Endothelial cell of umbilical vein (primary cell): ENCODE measurements at regions not wholly inside any gene's neighbourhood (a gene's known extent, or its start where the extent isn't known, plus 50 kb on each side); places are given as distances from the start of the nearest gene placed in this dataset.

Experiments
- BruUV-seq: library from RNA; stranded (reverse); fragments of 400-500 nt; replicated peaks from 2 replicates; lab custom pipeline; 2021; lab: Mats Ljungman, UMichigan
- CTCF ChIA-PET: fragments of 300-600, 350-600 bp; sonication (Branson Sonifier 250); formaldehyde crosslinking; loops from one replicate; lab custom pipeline; 2021; ENCODE audit warnings: antibody characterized with exemption, inconsistent platforms; lab: Charles Lee
- POLR2A ChIA-PET: fragments of 300-600, 350-600 bp; sonication (Branson Sonifier 250); formaldehyde crosslinking; loops from one replicate; lab custom pipeline; 2021; ENCODE audit warnings: antibody characterized with exemption, inconsistent platforms; lab: Charles Lee
- DNase-seq: peaks from one replicate; pipeline ENCODE4 v3.0.0-alpha.2; 2011; ENCODE audit warnings: low read depth, low spot score
- FAIRE-seq: peaks from 2 replicates; lab custom pipeline; 2011; peaks lifted over from hg19 to GRCh38; lab: Jason Lieb, UNC
- H2AFZ ChIP-seq: 2 replicates; pipeline ENCODE4 v1.6.0; 2012; ENCODE audit warnings: low read depth, low read length, control low read depth, inconsistent platforms
- H3K27ac ChIP-seq: 2 replicates; pipeline ENCODE4 v1.5.1; 2011; ENCODE audit warnings: low read depth, mild to moderate bottlenecking, control low read depth, low read length, moderate library complexity; ENCODE audit not compliant: insufficient read depth
- H3K27me3 ChIP-seq, 2 experiments: 2 replicates each; pipeline versions ENCODE4 v1.6.0 to v1.6.1; 2011; ENCODE audit warnings: low read length in 2 of 2, mixed read lengths in 1 of 2; ENCODE audit not compliant: control insufficient read depth in 2 of 2, insufficient read depth in 2 of 2
- H3K36me3 ChIP-seq, 2 experiments: 2 replicates in 1 of 2; 3 replicates in 1 of 2; pipeline ENCODE4 v1.5.1; 2011; ENCODE audit warnings: low read length in 2 of 2, mild to moderate bottlenecking in 1 of 2, moderate library complexity in 1 of 2; ENCODE audit not compliant: control insufficient read depth in 2 of 2, insufficient read depth in 2 of 2; ENCODE audit errors: extremely low read depth in 1 of 2
- H3K4me1 ChIP-seq: 3 replicates; pipeline ENCODE4 v1.5.1; 2011; ENCODE audit warnings: mild to moderate bottlenecking, low read length; ENCODE audit not compliant: control insufficient read depth, insufficient read depth; ENCODE audit errors: extremely low read depth
- H3K4me2 ChIP-seq: 2 replicates; pipeline ENCODE4 v1.6.1; 2011; ENCODE audit warnings: low read length, control low read depth, mixed read lengths; ENCODE audit not compliant: insufficient read depth
- H3K4me3 ChIP-seq, 3 experiments: fragments of 200-600 bp in 1 of 3; sonication (generic), shearing (Covaris generic) in 1 of 3; replicated peaks in 1 of 3; 2 replicates each; pipeline ENCODE4 v1.5.1; 2011 to 2016; ENCODE audit warnings: control low read depth in 3 of 3, low read length in 3 of 3, mild to moderate bottlenecking in 2 of 3, inconsistent platforms in 1 of 3, low read depth in 1 of 3, moderate library complexity in 1 of 3; ENCODE audit not compliant: insufficient read depth in 1 of 3
- H3K79me2 ChIP-seq: 2 replicates; pipeline ENCODE4 v1.6.0; 2012; ENCODE audit warnings: low read length, inconsistent platforms; ENCODE audit not compliant: control insufficient read depth, insufficient read depth
- H3K9ac ChIP-seq: replicated peaks from 2 replicates; pipeline ENCODE3; 2011; ENCODE audit warnings: low read length, control low read depth; ENCODE audit not compliant: insufficient read depth; ENCODE audit errors: extremely low read depth
- H3K9me1 ChIP-seq: replicated peaks from 3 replicates; pipeline ENCODE4 v1.6.0; 2011; ENCODE audit warnings: mild to moderate bottlenecking, low read length; ENCODE audit not compliant: control insufficient read depth, insufficient read depth; ENCODE audit errors: extremely low read depth
- H3K9me3 ChIP-seq: replicated peaks from 2 replicates; pipeline ENCODE4 v1.5.1; 2012; ENCODE audit warnings: low read length, inconsistent platforms; ENCODE audit not compliant: control insufficient read depth, insufficient read depth
- H4K20me1 ChIP-seq: replicated peaks from 2 replicates; pipeline ENCODE3; 2011; ENCODE audit warnings: mild to moderate bottlenecking, low read length; ENCODE audit not compliant: control insufficient read depth, insufficient read depth; ENCODE audit errors: extremely low read depth
- CTCF ChIP-seq, 2 donors: IDR thresholded peaks; 1 replicate in 1 of 2; 2 replicates in 1 of 2; pipeline ENCODE4 v1.5.1; 2011; ENCODE audit warnings: low read length in 2 of 2, mild to moderate bottlenecking in 2 of 2, moderate library complexity in 2 of 2, control low read depth in 1 of 2, inconsistent platforms in 1 of 2, low read depth in 1 of 2; ENCODE audit not compliant: insufficient read depth in 1 of 2; ENCODE audit errors: extremely low read depth in 1 of 2
- EZH2 ChIP-seq: IDR thresholded peaks from 2 replicates; pipeline ENCODE4 v1.6.1; 2012; ENCODE audit warnings: borderline replicate concordance, low read depth, mild to moderate bottlenecking, moderate library complexity, low read length, inconsistent platforms; ENCODE audit not compliant: severe bottlenecking
- FOS ChIP-seq: IDR thresholded peaks from 2 replicates; pipeline ENCODE4 v1.6.1; 2011; ENCODE audit warnings: mild to moderate bottlenecking, low read length, moderate library complexity, borderline replicate concordance; ENCODE audit not compliant: insufficient read depth
- GATA2 ChIP-seq: IDR thresholded peaks from 2 replicates; pipeline ENCODE4 v1.7.0; 2011; ENCODE audit warnings: low read depth, mild to moderate bottlenecking, moderate library complexity, mixed read lengths, low read length; ENCODE audit not compliant: insufficient read length, insufficient read depth
- JUN ChIP-seq: IDR thresholded peaks from 2 replicates; pipeline ENCODE4 v1.6.1; 2011; ENCODE audit warnings: borderline replicate concordance, low read depth; ENCODE audit not compliant: insufficient read length, insufficient read depth
- MYC ChIP-seq: IDR thresholded peaks from one replicate; pipeline ENCODE4 v1.6.1; 2011; ENCODE audit warnings: mild to moderate bottlenecking, low read depth, low read length
- POLR2A ChIP-seq: IDR thresholded peaks from 2 replicates; pipeline ENCODE4 v1.6.1; 2012; ENCODE audit warnings: low read depth, mild to moderate bottlenecking, control low read depth, low read length
- POLR2AphosphoS5 ChIP-seq: IDR thresholded peaks from 2 replicates; pipeline ENCODE4 v1.6.1; 2012; ENCODE audit warnings: low read depth, mild to moderate bottlenecking, control low read depth, low read length, moderate library complexity; ENCODE audit not compliant: insufficient read depth
- dilution Hi-C: fragments of 300-500 bp; cut with MboI; formaldehyde crosslinking; loops from one replicate; pipeline ENCODE4 v1.15.0; 2019; ENCODE audit warnings: low sequenced_read_pairs; ENCODE audit not compliant: extremely low pct_ligation_motif_present
- intact Hi-C: fragments of 100-400 bp; cut with micrococcal nuclease; formaldehyde crosslinking; loops from one replicate; pipeline ENCODE4 v1.10.0; 2022
- TF ChIP-seq, protein P1 (sequence below): IDR thresholded peaks from 2 replicates; pipeline ENCODE4 v1.6.1; 2011; ENCODE audit not compliant: insufficient read depth, insufficient read length

- no peaks in the 10 kb centered on the region for H3K9me1 ChIP-seq
- FAIRE-seq (no peak), DNase-seq (no peak)
- H3K4me2 ChIP-seq, result no peak overlapping the region
- CTCF ChIA-PET, result no interaction called here
- TF ChIP-seq CTCF (IDR thresholded peaks at IDR 0.05; ENCODE audit: extremely low read depth in 1 of 2, insufficient read depth in 1 of 2, low read depth in 1 of 2, low read length in 2 of 2), result no peak
- TF ChIP-seq POLR2AphosphoS5, result no peak
- TF ChIP-seq FOS, result no peak
- no peak for TF ChIP-seq EZH2
- no peak for TF ChIP-seq POLR2A
- TF ChIP-seq GATA2, result no peak
- no peak for TF ChIP-seq JUN
- TF ChIP-seq, protein P1, sequence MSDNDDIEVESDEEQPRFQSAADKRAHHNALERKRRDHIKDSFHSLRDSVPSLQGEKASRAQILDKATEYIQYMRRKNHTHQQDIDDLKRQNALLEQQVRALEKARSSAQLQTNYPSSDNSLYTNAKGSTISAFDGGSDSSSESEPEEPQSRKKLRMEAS, result no peak
- no peak for TF ChIP-seq MYC
- no TSS peak for BruUV-seq
- dilution Hi-C loops, result no loop called here
- no peak overlapping the region for H3K4me3 ChIP-seq
- intact Hi-C loops, result no loop called here
- H3K36me3 ChIP-seq, result no peaks in the 10 kb centered on the region
- H3K4me1 ChIP-seq, result no peaks in the 10 kb centered on the region
- H3K27ac ChIP-seq, result no peak overlapping the region
- H2AFZ ChIP-seq, result no peak overlapping the region
- H3K9me3 ChIP-seq, result no peaks in the 10 kb centered on the region
- H3K9ac ChIP-seq, result no peak overlapping the region
- no peaks in the 10 kb centered on the region for H3K27me3 ChIP-seq
- no peaks in the 10 kb centered on the region for H4K20me1 ChIP-seq
- H3K79me2 ChIP-seq, result no peaks in the 10 kb centered on the region
- POLR2A ChIA-PET, result no interaction called here
Observed at GRCh38 chr3:95123104-95123503, 1060.2 kb downstream of the NSUN3 start.
